Inflammatory macrophage (primary cell): ENCODE measurements at regions not wholly inside any gene's neighbourhood (a gene's known extent, or its start where the extent isn't known, plus 50 kb on each side); places are given as distances from the start of the nearest gene placed in this dataset.
"Not testable (repeated sequence)": the region's sequence is repeated elsewhere in the genome, so short reads cannot be mapped to it uniquely, and the experiment has no call there.

Experiments
- DNase-seq, 2 donors: peaks; one replicate each; pipeline ENCODE4 v3.0.0-alpha.2; 2020 to 2022

- DNase-seq, result no peak
Measured at GRCh38 chr10:43994539-43994938, 345.9 kb upstream of the ZNF32 start.

DNA sequence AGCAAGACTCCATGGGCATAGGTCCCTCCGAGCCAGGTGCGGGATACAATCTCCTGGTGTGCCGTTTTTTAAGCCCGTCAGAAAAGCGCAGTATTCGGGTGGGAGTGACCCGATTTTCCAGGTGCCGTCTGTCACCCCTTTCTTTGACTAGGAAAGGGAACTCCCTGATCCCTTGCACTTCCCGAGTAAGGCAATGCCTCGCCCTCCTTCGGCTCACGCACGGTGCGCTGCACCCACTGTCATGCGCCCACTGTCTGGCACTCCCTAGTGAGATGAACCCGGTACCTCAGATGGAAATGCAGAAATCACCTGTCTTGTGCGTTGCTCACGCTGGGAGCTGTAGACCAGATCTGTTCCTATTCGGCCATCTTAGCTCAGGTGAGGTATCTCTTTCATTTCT, 344.1 kb upstream of the ZNF32 start:
- DNase-seq, result not testable (repeated sequence)

DNA sequence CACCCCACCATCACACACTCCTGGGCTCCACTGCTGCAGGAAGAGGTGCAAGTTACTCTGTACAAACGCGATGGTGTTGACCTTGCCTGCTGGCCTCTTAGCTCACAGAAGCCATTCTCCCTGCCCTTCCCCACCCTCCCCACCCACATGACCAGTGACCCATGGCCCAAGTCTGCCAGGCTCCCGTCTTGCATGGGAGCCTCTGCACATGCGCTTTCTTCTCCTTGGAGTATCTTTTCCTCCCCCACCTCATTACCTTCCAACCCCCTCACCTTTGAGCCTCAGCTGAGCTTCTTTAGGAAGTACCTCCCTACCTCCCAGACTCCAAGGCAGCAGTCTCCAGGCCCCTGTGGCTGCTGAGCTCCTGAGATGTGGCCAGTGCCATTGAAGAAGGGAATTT, 337.7 kb upstream of the ZNF32 start:
- DNase-seq, result no peak

DNA sequence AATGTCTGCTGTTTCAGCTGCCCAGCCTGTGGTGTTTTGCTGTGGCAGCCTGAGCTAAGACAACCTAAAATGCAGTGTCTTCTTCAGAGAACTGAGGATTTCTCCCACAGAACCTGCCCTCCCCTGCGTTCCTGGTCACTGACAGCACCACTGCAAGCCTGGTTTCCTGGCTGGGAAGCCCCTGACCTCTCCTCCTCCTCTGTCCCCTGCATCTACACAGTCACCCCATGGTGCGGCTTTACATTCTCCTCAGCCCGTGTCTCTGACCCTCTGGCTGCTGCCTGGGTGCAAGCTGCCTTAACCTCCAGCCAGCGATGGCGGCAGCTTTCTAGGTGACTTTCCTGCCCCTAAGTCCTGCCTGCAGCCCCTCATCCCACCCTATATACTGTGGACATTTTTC, 337.3 kb upstream of the ZNF32 start:
- DNase-seq, result no peak

GRCh38 chr10:43983856-43984271, 335.2 kb upstream of the ZNF32 start:
- no peak for DNase-seq

DNA sequence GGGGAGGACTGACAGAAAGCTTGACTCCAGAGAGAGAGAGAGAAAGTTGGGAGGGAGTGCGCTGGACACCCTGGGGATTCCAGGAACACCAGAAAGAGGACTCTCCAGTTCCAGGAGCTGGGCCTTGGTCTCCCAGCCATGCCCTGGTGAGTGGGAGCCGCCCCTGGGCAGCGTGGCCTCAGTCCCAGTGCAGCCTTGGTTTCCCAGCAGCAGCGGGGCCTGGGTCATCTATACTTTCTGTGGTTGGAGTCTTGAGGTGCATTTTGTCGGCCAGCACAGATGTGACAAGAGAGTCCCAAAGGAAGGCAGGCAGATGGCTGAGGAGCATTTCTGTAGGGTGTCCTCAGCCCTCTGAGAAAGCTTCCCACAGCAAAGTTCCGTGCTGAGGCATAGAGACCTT, 334.7 kb upstream of the ZNF32 start:
- no peak for DNase-seq

GRCh38 chr10:43982250-43982649, 333.6 kb upstream of the ZNF32 start:
- DNase-seq, result no peak

GRCh38 chr10:43981696-43982095, 333.0 kb upstream of the ZNF32 start:
- DNase-seq, result no peak

DNA sequence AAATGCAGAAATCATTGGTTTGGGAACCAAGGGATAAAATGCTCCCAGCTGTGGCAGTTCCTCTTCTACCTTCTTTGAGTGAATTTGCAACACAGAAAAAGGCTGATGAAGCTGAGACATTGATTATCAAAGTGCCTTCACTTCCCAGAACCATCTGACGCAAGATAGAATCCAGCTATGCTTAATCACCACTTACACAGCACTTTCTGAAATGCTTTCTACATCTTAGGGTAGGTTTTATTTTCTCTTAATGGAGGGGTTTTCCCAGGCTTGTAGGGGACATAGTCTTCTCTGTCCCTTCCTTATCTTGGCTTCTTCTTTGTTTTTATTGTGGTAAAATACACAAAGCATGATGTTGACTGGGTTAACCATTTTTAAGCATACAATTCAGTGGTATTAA, 332.6 kb upstream of the ZNF32 start:
- peak in 1 of 2 donors; percentile 11 for DNase-seq

DNA sequence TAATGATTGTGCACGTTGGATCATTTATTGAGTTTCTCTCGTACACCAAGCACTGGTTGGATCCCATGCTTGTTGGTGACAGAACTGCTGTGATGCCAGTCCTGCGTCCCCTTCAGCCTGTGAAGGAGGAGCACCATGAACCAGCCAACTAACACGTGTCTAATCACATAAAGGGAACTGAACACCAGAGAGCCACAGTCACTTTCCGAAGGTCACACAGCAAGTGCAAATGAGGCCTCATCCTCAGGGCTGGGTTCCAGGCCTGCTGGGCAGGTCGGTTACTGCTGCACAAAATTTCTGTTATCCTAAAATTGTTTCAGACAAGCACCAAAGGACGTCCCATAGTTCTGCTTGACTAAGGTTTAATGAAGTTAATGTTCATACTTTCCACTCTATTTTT, 332.0 kb upstream of the ZNF32 start:
- no peak for DNase-seq

GRCh38 chr10:43980313-43980712, 331.6 kb upstream of the ZNF32 start:
- DNase-seq, result no peak

DNA sequence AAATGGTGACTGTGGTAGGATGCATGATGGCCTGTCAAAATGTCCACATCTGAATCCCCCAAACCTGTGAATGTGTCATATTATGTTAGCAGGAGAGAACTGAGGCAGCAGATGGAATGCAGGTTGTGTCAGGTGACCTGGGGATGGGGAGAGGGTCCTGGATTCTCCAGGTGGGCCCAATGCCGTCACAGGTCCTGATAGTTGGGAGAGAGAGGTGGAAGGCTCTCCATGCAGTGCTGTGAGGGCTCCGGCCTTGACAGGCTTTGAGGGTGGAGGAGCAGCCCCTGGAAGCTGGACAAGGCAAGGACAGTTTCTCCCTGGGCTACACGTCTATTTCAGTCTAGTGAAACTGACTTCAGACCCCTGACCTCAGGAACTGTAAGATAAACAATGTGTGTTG, 330.9 kb upstream of the ZNF32 start:
- no peak for DNase-seq

GRCh38 chr10:43978936-43979335, 330.3 kb upstream of the ZNF32 start:
- DNase-seq, result no peak

- DNase-seq, result peak in 1 of 2 donors; percentile 35
Measured at GRCh38 chr10:43978091-43978490, 329.4 kb upstream of the ZNF32 start.

DNA sequence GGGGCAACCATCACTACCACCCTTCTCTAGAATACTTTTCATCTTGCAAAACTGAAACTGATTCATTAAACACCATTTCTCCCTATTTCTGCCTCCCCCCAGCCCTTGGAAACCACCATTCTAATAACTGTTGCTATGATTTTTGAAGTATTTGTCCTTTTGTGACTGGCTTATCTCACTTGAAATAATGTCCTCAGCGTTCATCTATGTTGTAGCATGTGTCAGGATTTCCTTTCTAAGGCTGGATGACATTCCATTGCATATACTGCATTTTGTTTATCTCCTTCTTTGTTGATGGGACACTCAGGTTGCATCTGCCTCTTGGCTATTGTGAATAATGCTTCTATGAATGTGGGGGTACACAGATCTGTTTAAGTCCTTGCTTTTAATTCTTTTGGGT, 327.6 kb upstream of the ZNF32 start:
- DNase-seq, result no peak

- no peak for DNase-seq
Measured at GRCh38 chr10:43973801-43974200, 325.1 kb upstream of the ZNF32 start.

DNA sequence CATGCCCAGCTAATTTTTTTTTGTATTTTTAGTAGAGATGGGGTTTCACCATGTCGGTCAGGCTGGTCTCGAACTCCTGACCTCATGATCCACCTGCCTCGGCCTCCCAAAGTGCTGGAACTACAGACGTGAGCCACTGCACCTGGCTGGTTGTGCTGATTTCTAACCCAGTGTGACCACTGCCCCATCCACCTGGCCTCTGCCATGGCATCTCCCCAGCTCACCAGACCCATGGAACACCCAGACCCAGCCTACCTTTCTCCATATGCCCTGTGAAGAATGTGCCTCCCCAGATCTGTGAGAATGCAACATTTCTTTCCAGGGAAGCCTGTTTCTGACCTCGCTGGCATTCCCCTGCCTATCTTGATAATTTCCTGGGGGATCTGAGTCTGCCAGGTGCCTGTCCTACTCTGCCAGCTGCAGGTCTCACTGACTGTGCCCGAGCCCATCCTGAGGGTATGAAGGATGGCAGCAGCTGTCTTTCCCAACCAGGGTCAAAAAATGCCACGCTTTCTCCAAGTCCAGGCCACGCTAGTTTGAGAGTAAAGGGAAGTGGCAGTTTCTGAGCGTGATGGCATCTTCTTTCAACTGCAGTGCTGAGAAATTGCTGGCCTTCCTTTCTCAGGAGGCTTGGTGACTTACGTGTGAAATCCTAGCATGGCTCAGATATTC, 324.4 kb upstream of the ZNF32 start:
- DNase-seq, result no peak

DNA sequence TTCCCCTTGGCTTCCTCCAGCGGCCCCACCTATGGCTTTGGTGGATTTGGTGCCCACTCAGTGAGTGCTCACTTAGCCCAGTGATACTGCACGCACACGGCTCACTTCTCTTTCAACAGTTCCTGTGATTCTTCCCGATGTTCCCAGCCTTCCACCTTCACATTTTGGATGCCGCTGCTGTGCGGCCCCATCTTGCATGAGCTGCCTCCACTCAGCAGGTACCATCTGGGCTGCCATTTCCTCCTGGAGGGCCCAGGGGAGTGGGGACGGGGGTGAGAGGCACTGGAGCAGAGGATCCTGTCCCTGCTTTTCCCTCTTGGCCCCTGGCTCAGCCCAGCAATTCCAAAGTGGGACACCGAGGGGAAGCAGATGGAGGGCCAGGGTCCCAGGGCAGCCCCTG, 323.3 kb upstream of the ZNF32 start:
- no peak for DNase-seq

- no peak for DNase-seq
Measured at GRCh38 chr10:43971306-43971705, 322.6 kb upstream of the ZNF32 start.

DNA sequence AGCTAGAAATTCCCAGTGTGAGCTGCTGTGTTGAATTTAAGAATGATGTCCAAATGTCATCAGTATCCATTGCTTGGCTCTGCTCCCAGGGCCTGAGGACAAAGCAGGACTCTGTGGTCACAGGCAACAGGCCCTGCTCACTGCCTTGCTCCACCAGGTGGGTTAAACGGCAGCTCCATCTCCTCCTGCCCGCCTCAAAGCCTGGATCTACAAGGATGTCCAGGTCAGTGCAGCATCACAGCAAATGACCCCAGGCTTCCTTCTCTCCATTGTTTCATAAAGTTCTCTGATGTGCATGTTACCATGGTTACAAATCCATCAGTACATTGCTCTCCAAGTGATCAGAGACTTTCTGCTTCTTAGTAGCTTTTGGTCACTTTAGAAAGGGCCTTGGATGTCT, 322.0 kb upstream of the ZNF32 start:
- DNase-seq, result no peak

GRCh38 chr10:43970018-43970698, 321.5 kb upstream of the ZNF32 start:
- no peak for DNase-seq

DNA sequence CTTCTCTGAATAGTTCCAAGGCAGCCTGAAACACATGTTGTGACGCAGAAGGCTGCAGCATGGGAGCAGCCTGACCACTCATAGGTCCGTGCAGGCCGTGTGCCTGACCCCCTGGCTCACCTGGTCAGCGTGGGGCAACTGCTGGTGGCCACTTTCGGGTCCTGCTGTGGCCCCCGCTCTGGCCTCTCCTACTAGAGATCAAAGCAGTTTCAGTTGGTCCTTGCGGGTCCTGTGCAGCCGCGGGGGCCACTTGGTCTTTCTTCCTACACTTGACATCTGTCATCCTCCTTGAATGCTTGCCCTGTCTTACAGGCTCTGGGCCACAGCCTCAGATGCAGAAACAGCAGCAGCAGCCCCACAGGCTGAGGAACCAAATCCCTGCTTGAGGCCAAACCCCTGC, 320.8 kb upstream of the ZNF32 start:
- DNase-seq, result no peak

DNA sequence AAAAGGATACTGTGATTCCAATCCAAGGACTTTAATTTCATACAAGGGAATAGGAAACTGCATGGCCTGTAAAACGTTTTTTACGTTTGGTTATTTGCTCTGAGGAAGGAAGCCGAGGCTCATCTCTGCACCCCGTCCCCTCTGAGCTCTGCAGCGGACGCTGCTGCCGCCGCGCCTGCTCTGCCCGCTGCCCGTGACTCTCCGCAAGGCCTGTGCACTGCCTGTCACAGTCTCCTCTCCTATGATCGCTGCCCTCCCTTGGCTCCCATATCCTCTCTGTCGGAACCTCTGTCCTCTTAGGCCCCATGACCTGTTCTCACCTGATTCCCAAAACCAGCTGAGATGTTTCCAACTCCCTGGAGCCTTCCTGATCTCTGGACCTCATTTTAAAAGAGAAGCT, 320.3 kb upstream of the ZNF32 start:
- DNase-seq, result no peak

GRCh38 chr10:43968076-43968475, 319.4 kb upstream of the ZNF32 start:
- no peak for DNase-seq

DNA sequence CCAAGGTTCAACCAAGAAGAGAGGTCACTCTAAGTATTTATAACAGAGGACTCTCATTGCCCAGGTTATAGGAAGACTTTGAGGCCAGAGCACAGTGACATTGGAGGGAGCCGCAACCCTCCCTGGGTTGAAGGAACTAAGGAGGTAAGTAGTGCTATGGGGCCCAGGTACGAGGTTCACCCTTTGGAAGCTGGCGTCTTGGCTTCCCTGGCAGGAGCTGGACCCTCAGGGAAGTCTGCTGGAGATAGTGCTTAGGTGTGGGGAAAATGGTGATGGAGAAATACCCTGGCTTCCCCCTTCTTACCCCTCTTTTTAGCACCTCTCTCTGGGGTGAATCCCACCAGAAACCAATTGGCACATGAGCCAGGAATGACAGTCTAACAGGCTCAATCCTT, 317.9 kb upstream of the ZNF32 start:
- DNase-seq, result no peak
